ENCODE measurements at regions not wholly inside any gene's neighbourhood (a gene's known extent, or its start where the extent isn't known, plus 50 kb on each side); places are given as distances from the start of the nearest gene placed in this dataset.

- no peak for DNase-seq
These were observed 314.5 kb upstream of the CCDC54 start for GRCh38 chr3:107062787-107063186.

- DNase-seq = no peak
These were observed 313.9 kb upstream of the CCDC54 start for GRCh38 chr3:107063351-107063750.

GRCh38 chr3:107064405-107065060, 312.7 kb upstream of the CCDC54 start:
- peak; percentile 61 for DNase-seq

GRCh38 chr3:107065094-107065861, 312.0 kb upstream of the CCDC54 start:
- DNase-seq = no peak

- no peak for DNase-seq
These were observed 309.8 kb upstream of the CCDC54 start for GRCh38 chr3:107067421-107067820.

- no peak for DNase-seq
These were observed 308.3 kb upstream of the CCDC54 start for GRCh38 chr3:107068980-107069379.

- no peak for DNase-seq
These were observed 300.3 kb upstream of the CCDC54 start for GRCh38 chr3:107076946-107077345.

- DNase-seq = no peak
These were observed 299.8 kb upstream of the CCDC54 start for GRCh38 chr3:107077391-107077790.

- no peak for DNase-seq
These were observed 294.7 kb upstream of the CCDC54 start for GRCh38 chr3:107082527-107082926.

- DNase-seq = no peak
These were observed 292.0 kb upstream of the CCDC54 start for GRCh38 chr3:107085261-107085660.

- no peak for DNase-seq
These were observed 285.1 kb upstream of the CCDC54 start for GRCh38 chr3:107092121-107092520.

GRCh38 chr3:107098864-107099263, 278.4 kb upstream of the CCDC54 start:
- DNase-seq = no peak

- DNase-seq = no peak
These were observed 277.1 kb upstream of the CCDC54 start for GRCh38 chr3:107100137-107100536.

- no peak for DNase-seq
These were observed 276.7 kb upstream of the CCDC54 start for GRCh38 chr3:107100573-107100972.

GRCh38 chr3:107103786-107104185, 273.5 kb upstream of the CCDC54 start:
- no peak for DNase-seq

- no peak for DNase-seq
These were observed 270.9 kb upstream of the CCDC54 start for GRCh38 chr3:107106316-107106715.

- DNase-seq = no peak
These were observed 270.3 kb upstream of the CCDC54 start for GRCh38 chr3:107106907-107107306.

- DNase-seq = no peak
These were observed 266.5 kb upstream of the CCDC54 start for GRCh38 chr3:107110596-107111305.

GRCh38 chr3:107111872-107112271, 265.4 kb upstream of the CCDC54 start:
- DNase-seq = no peak

GRCh38 chr3:107112356-107112755, 264.9 kb upstream of the CCDC54 start:
- no peak for DNase-seq

- DNase-seq = no peak
These were observed 261.0 kb upstream of the CCDC54 start for GRCh38 chr3:107116251-107116650.

- no peak for DNase-seq
These were observed 260.1 kb upstream of the CCDC54 start for GRCh38 chr3:107117156-107117555.

GRCh38 chr3:107117922-107118536, 259.2 kb upstream of the CCDC54 start:
- no peak for DNase-seq

GRCh38 chr3:107124885-107125284, 252.4 kb upstream of the CCDC54 start:
- DNase-seq = no peak
